HFFc6 (cell line): ENCODE measurements at regions not wholly inside any gene's neighbourhood (a gene's known extent, or its start where the extent isn't known, plus 50 kb on each side); places are given as distances from the start of the nearest gene placed in this dataset.

ENCODE experiments used
- DNase-seq: peaks from one replicate; pipeline ENCODE4 v3.0.0-alpha.2; 2018
- H3K27ac Mint-ChIP-seq: 2 replicates; pipeline ENCODE4 v1.8.0; 2020; ENCODE audit warnings: mild to moderate bottlenecking, mixed read lengths
- H3K27me3 Mint-ChIP-seq: 2 replicates; pipeline ENCODE4 v1.8.0; 2021; ENCODE audit warnings: mild to moderate bottlenecking, moderate library complexity, mixed read lengths; ENCODE audit not compliant: insufficient read depth
- H3K36me3 Mint-ChIP-seq: 2 replicates; pipeline ENCODE4 v1.8.0; 2021; ENCODE audit warnings: low read depth, mixed read lengths
- H3K4me1 Mint-ChIP-seq: 2 replicates; pipeline ENCODE4 v1.8.0; 2020; ENCODE audit warnings: low read depth, mixed read lengths
- H3K4me3 Mint-ChIP-seq: 2 replicates; pipeline ENCODE4 v1.8.0; 2020; ENCODE audit warnings: mild to moderate bottlenecking, moderate library complexity, mixed read lengths
- H3K9me3 Mint-ChIP-seq: 2 replicates; pipeline ENCODE4 v1.8.0; 2020; ENCODE audit warnings: mild to moderate bottlenecking, mixed read lengths
- TF ChIP-seq, protein P1 (sequence below): fragments of 200-600 bp; sonication (generic); IDR thresholded peaks from 2 replicates; pipeline ENCODE4 v1.5.0; 2021; ENCODE audit warnings: antibody characterized with exemption, mild to moderate bottlenecking

DNA sequence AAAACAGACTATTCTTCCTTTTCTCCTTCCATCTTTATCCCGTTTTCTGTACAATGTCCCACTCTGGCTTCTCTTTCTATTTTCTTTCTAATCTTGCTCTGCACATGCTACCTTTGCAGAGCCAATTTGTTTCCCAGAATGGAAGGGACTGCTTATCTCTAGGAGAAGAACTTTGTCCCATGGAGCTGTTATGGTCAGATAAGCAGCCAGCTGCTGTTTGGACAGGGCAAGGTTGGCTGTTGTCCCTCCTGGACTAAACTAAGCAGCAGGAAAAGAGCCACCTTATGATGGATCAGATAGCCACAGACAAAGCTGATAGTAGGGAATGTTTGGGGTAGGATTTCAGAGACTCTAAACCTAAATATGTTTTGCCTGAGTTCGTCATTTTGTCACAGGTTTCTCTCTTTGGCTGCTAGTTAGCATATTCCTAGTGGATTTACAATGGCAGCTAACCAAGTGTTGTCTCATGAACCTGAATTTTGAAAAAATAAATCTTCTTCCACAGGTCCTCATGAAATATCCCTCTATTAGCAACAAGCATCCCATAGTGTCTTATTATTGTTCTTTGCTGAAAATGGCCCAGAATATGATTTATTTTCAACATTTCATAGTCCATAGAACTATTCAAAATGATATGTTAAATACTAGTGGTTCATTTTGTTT is 262.8 kb downstream of the SLC16A7 start:
- TF ChIP-seq, protein P1, sequence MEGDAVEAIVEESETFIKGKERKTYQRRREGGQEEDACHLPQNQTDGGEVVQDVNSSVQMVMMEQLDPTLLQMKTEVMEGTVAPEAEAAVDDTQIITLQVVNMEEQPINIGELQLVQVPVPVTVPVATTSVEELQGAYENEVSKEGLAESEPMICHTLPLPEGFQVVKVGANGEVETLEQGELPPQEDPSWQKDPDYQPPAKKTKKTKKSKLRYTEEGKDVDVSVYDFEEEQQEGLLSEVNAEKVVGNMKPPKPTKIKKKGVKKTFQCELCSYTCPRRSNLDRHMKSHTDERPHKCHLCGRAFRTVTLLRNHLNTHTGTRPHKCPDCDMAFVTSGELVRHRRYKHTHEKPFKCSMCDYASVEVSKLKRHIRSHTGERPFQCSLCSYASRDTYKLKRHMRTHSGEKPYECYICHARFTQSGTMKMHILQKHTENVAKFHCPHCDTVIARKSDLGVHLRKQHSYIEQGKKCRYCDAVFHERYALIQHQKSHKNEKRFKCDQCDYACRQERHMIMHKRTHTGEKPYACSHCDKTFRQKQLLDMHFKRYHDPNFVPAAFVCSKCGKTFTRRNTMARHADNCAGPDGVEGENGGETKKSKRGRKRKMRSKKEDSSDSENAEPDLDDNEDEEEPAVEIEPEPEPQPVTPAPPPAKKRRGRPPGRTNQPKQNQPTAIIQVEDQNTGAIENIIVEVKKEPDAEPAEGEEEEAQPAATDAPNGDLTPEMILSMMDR, result no peak
- H3K27ac Mint-ChIP-seq, result no peak overlapping the region
- H3K27me3 Mint-ChIP-seq, result peaks cover 3% of the 10 kb centered on the region; the same call in 1 of the 2 replicates
- H3K36me3 Mint-ChIP-seq, result peaks cover 21% of the 10 kb centered on the region
- peaks cover 29% of the 10 kb centered on the region for H3K9me3 Mint-ChIP-seq
- peaks cover 10% of the 10 kb centered on the region; the same call in 1 of the 2 replicates for H3K4me1 Mint-ChIP-seq
- H3K4me3 Mint-ChIP-seq, result no peak overlapping the region
- no peak for DNase-seq

DNA sequence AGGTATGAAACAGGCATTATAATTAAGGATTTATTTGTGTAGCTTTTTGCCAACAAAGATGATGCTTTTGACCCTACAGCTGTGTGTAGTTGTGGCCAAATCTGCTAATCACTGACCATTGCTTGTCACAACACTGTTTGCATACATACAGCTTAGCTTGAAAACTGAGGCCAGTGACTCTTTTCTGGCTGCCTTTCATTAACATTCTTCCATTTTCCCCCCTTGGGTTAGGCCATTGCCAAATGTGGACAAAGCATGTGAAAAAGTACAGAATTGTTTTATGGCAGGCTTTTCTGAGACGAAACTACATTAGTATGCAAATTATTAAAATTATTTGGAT is 263.3 kb downstream of the SLC16A7 start:
- Mint-ChIP-seq H3K27ac (no peak overlapping the region), H3K4me1 (peaks cover 10% of the 10 kb centered on the region; the same call in 1 of the 2 replicates), H3K27me3 (peaks cover 2% of the 10 kb centered on the region; the same call in 1 of the 2 replicates), H3K4me3 (no peak overlapping the region), H3K9me3 (peaks cover 28% of the 10 kb centered on the region), H3K36me3 (peaks cover 21% of the 10 kb centered on the region)
- TF ChIP-seq, protein P1, result no peak
- DNase-seq, result no peak

- Mint-ChIP-seq H3K4me1 (peaks cover 10% of the 10 kb centered on the region), H3K9me3 (peaks cover 13% of the 10 kb centered on the region), H3K4me3 (no peak overlapping the region), H3K36me3 (peaks cover 16% of the 10 kb centered on the region), H3K27me3 (no peaks in the 10 kb centered on the region), H3K27ac (no peak overlapping the region)
- no peak for DNase-seq
- TF ChIP-seq, protein P1, result no peak
Observed at GRCh38 chr12:59861635-59862034, 265.8 kb downstream of the SLC16A7 start.

DNA sequence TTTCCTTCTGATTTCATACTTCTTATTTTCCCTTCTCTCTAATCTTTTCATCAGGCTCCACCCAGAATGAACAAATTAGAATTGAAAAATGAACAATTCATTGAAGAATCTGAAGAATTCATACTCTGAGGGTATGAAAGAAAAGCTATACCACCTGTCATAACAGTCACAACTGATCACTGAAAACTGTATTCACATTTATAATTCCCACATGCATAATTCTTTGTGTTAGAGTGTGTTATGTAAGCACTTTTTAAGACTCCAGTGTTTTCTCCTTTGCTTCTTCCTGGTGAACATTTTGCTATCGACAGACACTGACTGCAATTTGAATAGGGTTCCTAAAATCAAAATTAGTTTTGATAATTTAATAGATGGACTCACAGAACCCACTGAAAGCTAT is 271.2 kb downstream of the SLC16A7 start:
- Mint-ChIP-seq H3K4me3 (no peak overlapping the region), H3K4me1 (peaks cover 13% of the 10 kb centered on the region), H3K9me3 (no peaks in the 10 kb centered on the region), H3K27me3 (no peaks in the 10 kb centered on the region; the same call in 1 of the 2 replicates), H3K36me3 (no peaks in the 10 kb centered on the region), H3K27ac (no peak overlapping the region)
- DNase-seq, result no peak
- TF ChIP-seq, protein P1, result no peak

- DNase-seq, result no peak
- TF ChIP-seq, protein P1, result no peak
Observed at GRCh38 chr12:59867689-59868088, 271.9 kb downstream of the SLC16A7 start.

More at GRCh38 chr12:59867689-59868088, 271.9 kb downstream of the SLC16A7 start:
- H3K9me3 Mint-ChIP-seq, result no peaks in the 10 kb centered on the region
- H3K27ac Mint-ChIP-seq, result no peak overlapping the region
- no peak overlapping the region for H3K4me3 Mint-ChIP-seq
- no peaks in the 10 kb centered on the region for H3K36me3 Mint-ChIP-seq
- H3K27me3 Mint-ChIP-seq, result no peaks in the 10 kb centered on the region; the same call in 1 of the 2 replicates
- peaks cover 13% of the 10 kb centered on the region for H3K4me1 Mint-ChIP-seq
